Fibroblast of lung (primary cell): ENCODE measurements at regions not wholly inside any gene's neighbourhood (a gene's known extent, or its start where the extent isn't known, plus 50 kb on each side); places are given as distances from the start of the nearest gene placed in this dataset.

Source experiments
- DNase-seq, 2 donors: peaks; one replicate each; pipeline versions ENCODE4 v3.0.0 to v3.0.0-alpha.2; 2010; ENCODE audit warnings: low read depth in 2 of 2
- H2AFZ ChIP-seq: 2 replicates; pipeline ENCODE4 v1.5.1; 2012; ENCODE audit warnings: low read length, control low read depth, inconsistent platforms
- H3K27ac ChIP-seq: 2 replicates; pipeline ENCODE4 v1.5.1; 2011; ENCODE audit warnings: low read length, control low read depth; ENCODE audit not compliant: insufficient read depth
- H3K27me3 ChIP-seq: 2 replicates; pipeline ENCODE4 v1.5.1; 2011; ENCODE audit warnings: mild to moderate bottlenecking, low read length; ENCODE audit not compliant: control insufficient read depth, insufficient read depth
- H3K36me3 ChIP-seq: 2 replicates; pipeline ENCODE4 v1.5.1; 2011; ENCODE audit warnings: low read length; ENCODE audit not compliant: control insufficient read depth, insufficient read depth
- H3K4me1 ChIP-seq: 2 replicates; pipeline ENCODE4 v1.5.1; 2011; ENCODE audit warnings: low read length; ENCODE audit not compliant: control insufficient read depth, insufficient read depth; ENCODE audit errors: extremely low read depth
- H3K4me2 ChIP-seq: 2 replicates; pipeline ENCODE4 v1.5.1; 2011; ENCODE audit warnings: low read length, control low read depth; ENCODE audit not compliant: insufficient read depth; ENCODE audit errors: extremely low read depth
- H3K4me3 ChIP-seq, 4 experiments: fragments of 200-600 bp in 1 of 4; sonication (generic) in 1 of 4; replicated peaks in 1 of 4; 2 replicates each; pipeline ENCODE4 v1.5.1; 2011 to 2016; ENCODE audit warnings: low read length in 4 of 4, low read depth in 3 of 4, mild to moderate bottlenecking in 3 of 4, control low read depth in 2 of 4, inconsistent platforms in 1 of 4, mixed read lengths in 1 of 4; ENCODE audit not compliant: insufficient read depth in 1 of 4; ENCODE audit errors: control extremely low read depth in 1 of 4
- H3K79me2 ChIP-seq: 2 replicates; pipeline ENCODE4 v1.5.1; 2012; ENCODE audit warnings: mild to moderate bottlenecking, low read length, inconsistent platforms; ENCODE audit not compliant: control insufficient read depth, insufficient read depth
- H3K9ac ChIP-seq: 2 replicates; pipeline ENCODE4 v1.5.1; 2011; ENCODE audit warnings: mild to moderate bottlenecking, low read length, control low read depth; ENCODE audit not compliant: insufficient read depth
- H3K9me3 ChIP-seq: 2 replicates; pipeline ENCODE4 v1.5.1; 2012; ENCODE audit warnings: low read depth, low read length; ENCODE audit not compliant: control insufficient read depth, insufficient read depth
- H4K20me1 ChIP-seq: 2 replicates; pipeline ENCODE4 v1.5.1; 2011; ENCODE audit warnings: low read length; ENCODE audit not compliant: control insufficient read depth, insufficient read depth; ENCODE audit errors: extremely low read depth
- EZH2 ChIP-seq: IDR thresholded peaks from 2 replicates; pipeline ENCODE4 v1.5.1; 2012; ENCODE audit warnings: low read length, control low read depth, mild to moderate bottlenecking; ENCODE audit errors: missing control alignments
- TF ChIP-seq, protein P1 (sequence below), 2 donors: IDR thresholded peaks in 1 of 2; conservative IDR thresholded peaks in 1 of 2; 1 replicate in 1 of 2; 2 replicates in 1 of 2; pipeline ENCODE4 v1.5.1; 2011 to 2012; ENCODE audit warnings: low read length in 2 of 2, control low read depth in 1 of 2, inconsistent platforms in 1 of 2, low read depth in 1 of 2, mild to moderate bottlenecking in 1 of 2

DNA sequence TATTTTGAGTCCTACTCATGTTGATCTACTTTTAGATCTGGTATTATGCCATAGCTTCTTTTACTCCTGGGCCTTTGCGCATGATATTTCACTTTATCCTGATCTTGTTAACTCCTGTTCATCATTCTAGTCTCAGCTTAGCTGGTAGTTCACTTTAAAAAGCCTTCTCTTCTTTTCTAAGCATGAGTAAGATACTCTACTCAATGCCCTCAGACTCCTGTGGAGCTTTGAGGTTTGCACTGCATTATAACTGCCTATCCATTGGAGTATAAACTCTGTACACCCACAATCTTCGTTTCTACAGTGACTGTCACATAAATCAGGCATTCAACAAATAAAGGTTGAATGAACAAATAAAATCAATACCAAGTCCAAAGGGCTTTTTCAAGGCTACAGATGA lies 357.9 kb upstream of the KCNH8 start:
- no peaks in the 10 kb centered on the region for H3K36me3 ChIP-seq
- no peaks in the 10 kb centered on the region for H3K9me3 ChIP-seq
- H3K4me1 ChIP-seq = no peaks in the 10 kb centered on the region
- no peak overlapping the region for H3K9ac ChIP-seq
- H4K20me1 ChIP-seq = no peaks in the 10 kb centered on the region
- H2AFZ ChIP-seq = no peak overlapping the region
- H3K4me3 ChIP-seq = no peak overlapping the region
- H3K27me3 ChIP-seq = no peaks in the 10 kb centered on the region
- H3K4me2 ChIP-seq = no peak overlapping the region
- no peak for DNase-seq
- TF ChIP-seq, protein P1, sequence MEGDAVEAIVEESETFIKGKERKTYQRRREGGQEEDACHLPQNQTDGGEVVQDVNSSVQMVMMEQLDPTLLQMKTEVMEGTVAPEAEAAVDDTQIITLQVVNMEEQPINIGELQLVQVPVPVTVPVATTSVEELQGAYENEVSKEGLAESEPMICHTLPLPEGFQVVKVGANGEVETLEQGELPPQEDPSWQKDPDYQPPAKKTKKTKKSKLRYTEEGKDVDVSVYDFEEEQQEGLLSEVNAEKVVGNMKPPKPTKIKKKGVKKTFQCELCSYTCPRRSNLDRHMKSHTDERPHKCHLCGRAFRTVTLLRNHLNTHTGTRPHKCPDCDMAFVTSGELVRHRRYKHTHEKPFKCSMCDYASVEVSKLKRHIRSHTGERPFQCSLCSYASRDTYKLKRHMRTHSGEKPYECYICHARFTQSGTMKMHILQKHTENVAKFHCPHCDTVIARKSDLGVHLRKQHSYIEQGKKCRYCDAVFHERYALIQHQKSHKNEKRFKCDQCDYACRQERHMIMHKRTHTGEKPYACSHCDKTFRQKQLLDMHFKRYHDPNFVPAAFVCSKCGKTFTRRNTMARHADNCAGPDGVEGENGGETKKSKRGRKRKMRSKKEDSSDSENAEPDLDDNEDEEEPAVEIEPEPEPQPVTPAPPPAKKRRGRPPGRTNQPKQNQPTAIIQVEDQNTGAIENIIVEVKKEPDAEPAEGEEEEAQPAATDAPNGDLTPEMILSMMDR (conservative IDR thresholded peaks at IDR 0.05 in 1 of 2, IDR thresholded peaks at IDR 0.05 in 1 of 2; ENCODE audit: low read depth in 1 of 2, low read length in 2 of 2) = no peak
- no peak for TF ChIP-seq EZH2
- no peaks in the 10 kb centered on the region for H3K79me2 ChIP-seq
- no peak overlapping the region for H3K27ac ChIP-seq

DNA sequence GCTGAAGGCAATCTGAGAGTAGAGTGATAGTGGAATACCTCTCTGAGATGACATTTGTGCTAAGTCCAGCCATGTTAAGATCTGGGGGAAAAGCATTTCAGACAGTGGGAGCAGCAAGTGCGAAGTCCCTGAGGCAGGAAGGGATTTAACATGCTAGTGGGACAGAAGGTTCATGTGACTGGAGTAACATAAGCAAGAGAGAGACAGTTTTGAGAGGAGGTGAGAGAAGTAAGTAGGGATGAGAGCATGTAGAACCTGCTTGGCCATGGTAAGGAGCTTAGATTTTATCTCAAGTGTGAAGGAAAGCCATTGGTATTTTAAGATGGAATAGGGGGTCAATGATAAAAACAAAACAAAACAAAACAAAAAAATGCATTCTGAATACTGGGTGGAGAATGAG lies 358.6 kb upstream of the KCNH8 start:
- Histone ChIP-seq H3K9ac (no peak overlapping the region), H3K4me3 (no peak overlapping the region), H3K9me3 (no peaks in the 10 kb centered on the region), H3K27me3 (no peaks in the 10 kb centered on the region), H2AFZ (no peak overlapping the region), H4K20me1 (no peaks in the 10 kb centered on the region), H3K36me3 (no peaks in the 10 kb centered on the region), H3K27ac (no peak overlapping the region), H3K79me2 (no peaks in the 10 kb centered on the region), H3K4me2 (no peak overlapping the region), H3K4me1 (no peaks in the 10 kb centered on the region)
- DNase-seq = no peak
- no peak for TF ChIP-seq EZH2
- TF ChIP-seq, protein P1 (conservative IDR thresholded peaks at IDR 0.05 in 1 of 2, IDR thresholded peaks at IDR 0.05 in 1 of 2; ENCODE audit: low read depth in 1 of 2, low read length in 2 of 2) = no peak

DNA sequence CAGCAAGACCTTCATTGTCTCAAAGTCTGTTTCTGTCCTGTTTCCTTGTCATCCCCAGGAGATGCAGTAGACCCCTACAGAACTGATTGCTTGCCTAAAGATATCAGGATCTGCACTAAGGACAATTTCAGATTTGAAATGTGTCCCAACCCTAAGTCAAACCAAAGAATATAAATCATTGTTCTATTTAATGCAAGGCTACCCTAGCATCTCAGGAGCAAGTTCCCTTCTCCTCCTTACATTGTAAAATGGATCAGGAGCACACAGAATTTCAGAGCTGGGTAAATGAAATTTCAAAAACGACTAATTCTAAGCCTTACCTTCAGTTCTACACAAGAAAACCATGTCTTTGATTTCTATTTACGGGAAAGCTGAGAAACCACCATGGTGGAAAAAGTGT lies 360.9 kb upstream of the KCNH8 start:
- no peaks in the 10 kb centered on the region for H4K20me1 ChIP-seq
- H3K79me2 ChIP-seq = no peaks in the 10 kb centered on the region
- no peaks in the 10 kb centered on the region for H3K9me3 ChIP-seq
- no peak overlapping the region for H2AFZ ChIP-seq
- H3K36me3 ChIP-seq = no peaks in the 10 kb centered on the region
- H3K4me2 ChIP-seq = no peak overlapping the region
- TF ChIP-seq EZH2 = no peak
- TF ChIP-seq, protein P1 (conservative IDR thresholded peaks at IDR 0.05 in 1 of 2, IDR thresholded peaks at IDR 0.05 in 1 of 2; ENCODE audit: low read depth in 1 of 2, low read length in 2 of 2) = no peak
- no peak for DNase-seq
- H3K9ac ChIP-seq = no peak overlapping the region
- no peaks in the 10 kb centered on the region for H3K27me3 ChIP-seq
- H3K27ac ChIP-seq = no peak overlapping the region
- H3K4me1 ChIP-seq = no peaks in the 10 kb centered on the region
- no peak overlapping the region for H3K4me3 ChIP-seq
